H1 (cell line): ENCODE measurements at regions not wholly inside any gene's neighbourhood (a gene's known extent, or its start where the extent isn't known, plus 50 kb on each side); places are given as distances from the start of the nearest gene placed in this dataset.
A peak's percentile ranks its signal among the peaks of the same experiment; 100 is the strongest.

Source experiments
- CTCF ChIA-PET: fragments of 300-600 bp; sonication (Branson Sonifier 250); formaldehyde crosslinking; loops from one replicate; lab custom pipeline; 2021; ENCODE audit not compliant: partially characterized antibody; lab: Charles Lee
- POLR2A ChIA-PET: fragments of 300-600 bp; sonication (Branson Sonifier 250); formaldehyde crosslinking; loops from one replicate; lab custom pipeline; 2021; ENCODE audit warnings: inconsistent platforms; ENCODE audit not compliant: partially characterized antibody; lab: Charles Lee
- DNase-seq, 2 experiments: peaks; one replicate each; pipeline versions ENCODE4 v3.0.0 to v3.0.0-alpha.2; 2010 to 2022; ENCODE audit warnings: low spot score in 2 of 2, low read depth in 1 of 2, mixed read lengths in 1 of 2
- FAIRE-seq: peaks from 2 replicates; lab custom pipeline; 2011; peaks lifted over from hg19 to GRCh38; lab: Jason Lieb, UNC
- H2AFZ ChIP-seq: 2 replicates; pipeline ENCODE4 v1.8.1; 2012; ENCODE audit warnings: low read length, inconsistent platforms
- H2AK5ac ChIP-seq: 2 replicates; pipeline ENCODE4 v1.6.1; 2013; ENCODE audit warnings: low read depth, low read length
- H2BK120ac ChIP-seq: replicated peaks from 2 replicates; pipeline ENCODE3; 2013; ENCODE audit warnings: low read depth, low read length, inconsistent platforms
- H2BK12ac ChIP-seq: 2 replicates; pipeline ENCODE4 v1.6.1; 2013; ENCODE audit warnings: low read depth, low read length
- H2BK15ac ChIP-seq: 2 replicates; pipeline ENCODE4 v1.6.1; 2013; ENCODE audit warnings: low read length
- H2BK20ac ChIP-seq: 2 replicates; pipeline ENCODE4 v1.6.1; 2013; ENCODE audit warnings: low read length
- H2BK5ac ChIP-seq: 2 replicates; pipeline ENCODE4 v1.6.1; 2013; ENCODE audit warnings: low read depth, low read length
- H3K14ac ChIP-seq: 2 replicates; pipeline ENCODE4 v1.6.1; 2013; ENCODE audit warnings: inconsistent platforms; ENCODE audit not compliant: insufficient read length
- H3K18ac ChIP-seq: 2 replicates; pipeline ENCODE4 v1.6.1; 2013; ENCODE audit warnings: low read length; ENCODE audit errors: extremely low read depth
- H3K23ac ChIP-seq: 2 replicates; pipeline ENCODE4 v1.6.1; 2013; ENCODE audit warnings: inconsistent platforms; ENCODE audit not compliant: insufficient read length
- H3K23me2 ChIP-seq: 2 replicates; pipeline ENCODE4 v1.6.1; 2013; ENCODE audit warnings: low read depth, low read length
- H3K27ac ChIP-seq: 2 replicates; pipeline ENCODE4 v1.6.1; 2011; ENCODE audit warnings: low read depth, low read length, inconsistent platforms
- H3K27me3 ChIP-seq, 4 experiments: replicated peaks in 1 of 4; 1 replicate in 1 of 4; 2 replicates in 3 of 4; pipeline versions ENCODE4 v1.6.1 to v1.8.1; 2011 to 2013; ENCODE audit warnings: low read length in 3 of 4, mild to moderate bottlenecking in 3 of 4, inconsistent platforms in 2 of 4, mixed read lengths in 2 of 4, moderate library complexity in 1 of 4; ENCODE audit not compliant: control insufficient read depth in 3 of 4, insufficient read depth in 3 of 4; ENCODE audit errors: extremely low read depth in 1 of 4
- H3K36me3 ChIP-seq, 4 experiments: 2 replicates each; pipeline versions ENCODE4 v1.6.1 to v1.8.1; 2011 to 2013; ENCODE audit warnings: mild to moderate bottlenecking in 4 of 4, low read length in 3 of 4, moderate library complexity in 2 of 4, control low read depth in 1 of 4, inconsistent platforms in 1 of 4; ENCODE audit not compliant: insufficient read depth in 4 of 4, control insufficient read depth in 2 of 4
- H3K4ac ChIP-seq: replicated peaks from 2 replicates; pipeline ENCODE3; 2013; ENCODE audit warnings: low read length, low read depth, mixed read lengths, inconsistent platforms; ENCODE audit not compliant: insufficient read length
- H3K4me1 ChIP-seq, 4 experiments: replicated peaks in 1 of 4; 1 replicate in 1 of 4; 2 replicates in 3 of 4; pipeline versions ENCODE4 v1.6.1 to v1.8.1; 2011 to 2013; ENCODE audit warnings: low read length in 3 of 4, inconsistent platforms in 2 of 4, mixed read lengths in 1 of 4; ENCODE audit not compliant: insufficient read depth in 4 of 4, control insufficient read depth in 3 of 4
- H3K4me2 ChIP-seq, 2 experiments: 2 replicates each; pipeline versions ENCODE4 v1.6.1 to v1.8.1; 2011 to 2013; ENCODE audit warnings: low read depth in 2 of 2, low read length in 2 of 2, control low read depth in 1 of 2, inconsistent platforms in 1 of 2, mild to moderate bottlenecking in 1 of 2; ENCODE audit not compliant: insufficient read depth in 1 of 2
- H3K4me3 ChIP-seq, 4 experiments: fragments of 200-600, 300-600 bp in 1 of 4; sonication (generic), shearing (Covaris generic), sonication (Bioruptor Twin) in 1 of 4; 2 replicates each; pipeline versions ENCODE4 v1.5.1 to v1.8.1; 2011 to 2016; ENCODE audit warnings: low read length in 4 of 4, low read depth in 3 of 4, control low read depth in 2 of 4, inconsistent platforms in 2 of 4, mild to moderate bottlenecking in 2 of 4, mixed read lengths in 1 of 4, moderate library complexity in 1 of 4; ENCODE audit not compliant: insufficient read depth in 2 of 4; ENCODE audit errors: extremely low read depth in 1 of 4
- H3K56ac ChIP-seq: replicated peaks from 2 replicates; pipeline ENCODE3; 2013; ENCODE audit warnings: low read depth, mild to moderate bottlenecking, mixed read lengths, low read length, inconsistent platforms; ENCODE audit not compliant: insufficient read length
- H3K79me1 ChIP-seq: 2 replicates; pipeline ENCODE4 v1.6.1; 2013; ENCODE audit warnings: low read depth, low read length, control low read depth
- H3K79me2 ChIP-seq, 2 experiments: 2 replicates each; pipeline versions ENCODE4 v1.6.1 to v1.8.1; 2012 to 2013; ENCODE audit warnings: low read length in 2 of 2, mild to moderate bottlenecking in 2 of 2, inconsistent platforms in 1 of 2; ENCODE audit not compliant: insufficient read depth in 2 of 2, control insufficient read depth in 1 of 2
- H3K9ac ChIP-seq, 4 experiments: replicated peaks in 1 of 4; 1 replicate in 1 of 4; 2 replicates in 3 of 4; pipeline versions ENCODE4 v1.6.1 to v1.8.1; 2011 to 2013; ENCODE audit warnings: low read depth in 3 of 4, low read length in 3 of 4, control low read depth in 2 of 4, mild to moderate bottlenecking in 2 of 4, moderate library complexity in 2 of 4, inconsistent platforms in 1 of 4; ENCODE audit errors: extremely low read depth in 1 of 4
- H3K9me3 ChIP-seq, 2 experiments: 2 replicates each; pipeline versions ENCODE4 v1.6.1 to v1.8.1; 2012 to 2013; ENCODE audit warnings: mild to moderate bottlenecking in 2 of 2, moderate library complexity in 2 of 2, control low read depth in 1 of 2, inconsistent platforms in 1 of 2, low read depth in 1 of 2, low read length in 1 of 2, mixed read lengths in 1 of 2; ENCODE audit not compliant: insufficient read depth in 2 of 2
- H4K20me1 ChIP-seq, 2 experiments: replicated peaks in 1 of 2; 2 replicates each; pipeline versions ENCODE3 to v1.8.1; 2011 to 2013; ENCODE audit warnings: inconsistent platforms in 2 of 2, low read length in 2 of 2, mild to moderate bottlenecking in 1 of 2; ENCODE audit not compliant: insufficient read depth in 2 of 2, control insufficient read depth in 1 of 2
- H4K5ac ChIP-seq: 2 replicates; pipeline ENCODE4 v1.6.1; 2013; ENCODE audit warnings: low read length, low read depth, mixed read lengths, inconsistent platforms; ENCODE audit not compliant: insufficient read length
- H4K8ac ChIP-seq: 2 replicates; pipeline ENCODE4 v1.8.0; 2013; ENCODE audit warnings: mild to moderate bottlenecking, moderate library complexity, low read length, inconsistent platforms; ENCODE audit not compliant: insufficient read depth; ENCODE audit errors: extremely low read depth
- H4K91ac ChIP-seq: replicated peaks from 2 replicates; pipeline ENCODE3; 2013; ENCODE audit warnings: low read length, mixed read lengths, inconsistent platforms; ENCODE audit not compliant: insufficient read length
- WGBS, 2 experiments: shearing (Covaris generic) in 1 of 2; methylation state at CpG; one replicate each; pipeline versions ENCODE4 v1.1.6 to v1.1.7; 2013 to 2015; ENCODE audit warnings: low lambda C conversion rate in 2 of 2, mixed read lengths in 2 of 2, inconsistent platforms in 1 of 2, low coverage in 1 of 2, missing lambda C conversion rate in 1 of 2; ENCODE audit not compliant: insufficient replicate concordance in 2 of 2, insufficient coverage in 1 of 2, insufficient read length in 1 of 2; ENCODE audit errors: extremely low coverage in 1 of 2, missing lambda C conversion rate in 1 of 2; 5-methylcytosine and 5-hydroxymethylcytosine counted together
- TF ChIP-seq, protein P1 (sequence below): IDR thresholded peaks from 2 replicates; pipeline ENCODE4 v1.6.1; 2012; ENCODE audit warnings: inconsistent platforms

DNA sequence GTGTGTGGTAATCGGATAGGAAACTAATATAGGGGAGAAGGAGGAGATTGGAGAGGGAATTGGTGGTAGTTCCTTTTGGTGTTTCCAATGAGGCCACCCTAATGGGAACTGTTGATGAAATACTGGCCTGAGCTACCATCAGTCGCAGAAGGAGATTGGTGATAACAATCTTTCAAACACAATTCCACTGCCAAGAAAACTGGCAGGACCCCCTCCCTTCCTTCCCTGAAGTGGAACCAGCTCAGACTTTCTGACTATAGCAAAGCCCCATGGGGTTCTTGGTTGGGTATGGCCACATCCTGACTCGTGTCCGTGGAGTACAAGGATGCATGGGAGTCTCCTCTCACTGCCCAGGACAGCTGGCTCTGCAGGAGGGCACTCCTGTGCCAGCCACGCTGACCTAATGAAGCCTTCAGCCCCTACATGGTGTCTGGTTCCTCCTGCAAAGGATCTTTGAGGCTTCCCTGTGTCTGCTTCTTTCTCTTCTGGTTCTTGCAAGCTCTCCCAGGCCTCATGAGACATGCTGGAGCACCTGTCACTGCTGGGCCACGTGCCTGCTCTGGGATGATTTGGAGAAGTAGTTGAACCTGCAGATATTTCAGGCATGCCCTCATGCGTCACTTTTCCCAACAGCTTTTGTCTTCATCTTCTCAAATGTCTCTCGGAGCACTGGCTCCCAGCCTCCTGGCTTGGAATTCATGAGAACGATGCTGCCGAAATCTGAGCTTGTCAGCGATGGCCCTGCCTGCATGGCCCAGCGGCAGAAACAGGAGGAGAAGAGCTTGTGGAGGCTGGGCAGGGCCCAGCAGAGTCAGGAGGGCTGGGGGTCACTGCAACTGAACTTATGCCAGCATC lies 90.0 kb upstream of the ADPGK start:
- Histone ChIP-seq H3K14ac (no peak overlapping the region), H4K5ac (no peak overlapping the region), H3K9ac (no peak overlapping the region)

More for the DNA sequence above, 90.0 kb upstream of the ADPGK start:
- H3K4me2 ChIP-seq, result no peak overlapping the region
- no peak overlapping the region for H3K4ac ChIP-seq
- TF ChIP-seq, protein P1, sequence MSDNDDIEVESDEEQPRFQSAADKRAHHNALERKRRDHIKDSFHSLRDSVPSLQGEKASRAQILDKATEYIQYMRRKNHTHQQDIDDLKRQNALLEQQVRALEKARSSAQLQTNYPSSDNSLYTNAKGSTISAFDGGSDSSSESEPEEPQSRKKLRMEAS, result no peak
- no peak overlapping the region for H2BK15ac ChIP-seq
- no peak for FAIRE-seq
- H2BK12ac ChIP-seq, result no peak overlapping the region
- no peak overlapping the region for H3K4me3 ChIP-seq
- no peaks in the 10 kb centered on the region for H3K79me1 ChIP-seq
- H3K23me2 ChIP-seq, result no peaks in the 10 kb centered on the region; the same call in 1 of the 2 replicates
- no peaks in the 10 kb centered on the region for H3K9me3 ChIP-seq
- no peak overlapping the region for H4K8ac ChIP-seq
- ChIA-PET POLR2A (no interaction called here), CTCF (interaction anchor here (1.1 to 1.2 kb wide), 2 partner anchors 12 to 14 kb away, joined by 3 to 4 read pairs; no protein-coding TSS in a partner anchor)
- DNase-seq, result no peak
- no peaks in the 10 kb centered on the region for H3K27me3 ChIP-seq
- no peaks in the 10 kb centered on the region for H3K4me1 ChIP-seq
- no peak overlapping the region for H2AK5ac ChIP-seq
- H2AFZ ChIP-seq, result peak overlapping the region; percentile 24; the same call in 1 of the 2 replicates
- H3K79me2 ChIP-seq, result no peaks in the 10 kb centered on the region
- 84 to 100% methylated on average over 1 to 12 of the region's 12 CpGs for WGBS, 2 experiments
- no peak overlapping the region for H2BK120ac ChIP-seq
- H3K36me3 ChIP-seq, result no peaks in the 10 kb centered on the region
- H3K56ac ChIP-seq, result no peak overlapping the region
- H4K20me1 ChIP-seq, result no peaks in the 10 kb centered on the region
- no peak overlapping the region for H2BK20ac ChIP-seq
- no peak overlapping the region for H2BK5ac ChIP-seq
- H3K18ac ChIP-seq, result no peak overlapping the region
- H3K23ac ChIP-seq, result no peak overlapping the region
- no peak overlapping the region for H3K27ac ChIP-seq
- no peak overlapping the region for H4K91ac ChIP-seq
